BE2C (cell line): ENCODE measurements at regions not wholly inside any gene's neighbourhood (a gene's known extent, or its start where the extent isn't known, plus 50 kb on each side); places are given as distances from the start of the nearest gene placed in this dataset.

Experiments
- DNase-seq: peaks from one replicate; pipeline ENCODE4 v3.0.0-alpha.2; 2020
- H3K27me3 ChIP-seq: fragments of 250-450 bp; sonication (Bioruptor Pico); 2 replicates; pipeline ENCODE4 v1.5.1; 2020; ENCODE audit warnings: mild to moderate bottlenecking
- H3K36me3 ChIP-seq: fragments of 250-450 bp; sonication (Bioruptor Pico); 2 replicates; pipeline ENCODE4 v1.5.1; 2020; ENCODE audit warnings: mild to moderate bottlenecking
- H3K4me1 ChIP-seq: fragments of 250-450 bp; sonication (Bioruptor Pico); 2 replicates; pipeline ENCODE4 v1.5.1; 2020
- H3K4me3 ChIP-seq: 2 replicates; pipeline ENCODE4 v1.5.1; 2011; ENCODE audit warnings: low read depth, low read length
- H3K9me3 ChIP-seq: fragments of 250-450 bp; sonication (Bioruptor Pico); 2 replicates; pipeline ENCODE4 v1.5.1; 2020
- TF ChIP-seq, protein P1 (sequence below): IDR thresholded peaks from 2 replicates; pipeline ENCODE4 v1.5.1; 2012; ENCODE audit warnings: mild to moderate bottlenecking, low read depth, low read length

DNA sequence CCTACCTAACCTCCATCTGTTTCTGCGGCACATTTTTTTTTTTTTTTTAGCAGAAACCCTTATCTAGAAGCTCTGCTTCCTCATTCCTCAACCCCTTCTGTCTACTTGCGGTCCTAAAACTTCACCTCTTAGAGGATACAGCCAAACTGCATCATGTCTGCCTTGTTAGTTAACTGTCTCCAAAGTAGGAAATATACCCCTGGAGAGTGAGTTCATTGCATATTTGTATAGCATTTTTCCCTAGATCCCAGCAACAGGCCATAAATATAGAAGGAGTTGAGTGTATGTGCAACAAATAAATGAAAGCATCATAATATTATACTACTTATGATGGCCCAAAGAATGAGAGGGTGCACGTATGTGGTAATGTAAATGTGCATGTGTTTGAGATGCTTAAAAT, 1288.6 kb upstream of the GJE1 start:
- no peaks in the 10 kb centered on the region for H3K4me1 ChIP-seq
- H3K36me3 ChIP-seq, result no peaks in the 10 kb centered on the region
- H3K27me3 ChIP-seq, result no peaks in the 10 kb centered on the region
- no peak overlapping the region for H3K4me3 ChIP-seq
- H3K9me3 ChIP-seq, result no peaks in the 10 kb centered on the region
- TF ChIP-seq, protein P1, sequence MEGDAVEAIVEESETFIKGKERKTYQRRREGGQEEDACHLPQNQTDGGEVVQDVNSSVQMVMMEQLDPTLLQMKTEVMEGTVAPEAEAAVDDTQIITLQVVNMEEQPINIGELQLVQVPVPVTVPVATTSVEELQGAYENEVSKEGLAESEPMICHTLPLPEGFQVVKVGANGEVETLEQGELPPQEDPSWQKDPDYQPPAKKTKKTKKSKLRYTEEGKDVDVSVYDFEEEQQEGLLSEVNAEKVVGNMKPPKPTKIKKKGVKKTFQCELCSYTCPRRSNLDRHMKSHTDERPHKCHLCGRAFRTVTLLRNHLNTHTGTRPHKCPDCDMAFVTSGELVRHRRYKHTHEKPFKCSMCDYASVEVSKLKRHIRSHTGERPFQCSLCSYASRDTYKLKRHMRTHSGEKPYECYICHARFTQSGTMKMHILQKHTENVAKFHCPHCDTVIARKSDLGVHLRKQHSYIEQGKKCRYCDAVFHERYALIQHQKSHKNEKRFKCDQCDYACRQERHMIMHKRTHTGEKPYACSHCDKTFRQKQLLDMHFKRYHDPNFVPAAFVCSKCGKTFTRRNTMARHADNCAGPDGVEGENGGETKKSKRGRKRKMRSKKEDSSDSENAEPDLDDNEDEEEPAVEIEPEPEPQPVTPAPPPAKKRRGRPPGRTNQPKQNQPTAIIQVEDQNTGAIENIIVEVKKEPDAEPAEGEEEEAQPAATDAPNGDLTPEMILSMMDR, result no peak
- DNase-seq, result no peak

GRCh38 chr6:140833408-140833807, 1299.3 kb upstream of the GJE1 start:
- Histone ChIP-seq H3K9me3 (no peaks in the 10 kb centered on the region), H3K36me3 (no peaks in the 10 kb centered on the region), H3K4me3 (no peak overlapping the region), H3K4me1 (no peaks in the 10 kb centered on the region), H3K27me3 (no peaks in the 10 kb centered on the region)
- no peak for DNase-seq
- TF ChIP-seq, protein P1, result no peak

- H3K4me3 ChIP-seq, result no peak overlapping the region
- H3K9me3 ChIP-seq, result no peaks in the 10 kb centered on the region
- no peaks in the 10 kb centered on the region for H3K4me1 ChIP-seq
- DNase-seq, result no peak
- no peaks in the 10 kb centered on the region for H3K27me3 ChIP-seq
- no peaks in the 10 kb centered on the region for H3K36me3 ChIP-seq
- TF ChIP-seq, protein P1, result no peak
Observed at GRCh38 chr6:140830666-140831065, 1302.1 kb upstream of the GJE1 start.

DNA sequence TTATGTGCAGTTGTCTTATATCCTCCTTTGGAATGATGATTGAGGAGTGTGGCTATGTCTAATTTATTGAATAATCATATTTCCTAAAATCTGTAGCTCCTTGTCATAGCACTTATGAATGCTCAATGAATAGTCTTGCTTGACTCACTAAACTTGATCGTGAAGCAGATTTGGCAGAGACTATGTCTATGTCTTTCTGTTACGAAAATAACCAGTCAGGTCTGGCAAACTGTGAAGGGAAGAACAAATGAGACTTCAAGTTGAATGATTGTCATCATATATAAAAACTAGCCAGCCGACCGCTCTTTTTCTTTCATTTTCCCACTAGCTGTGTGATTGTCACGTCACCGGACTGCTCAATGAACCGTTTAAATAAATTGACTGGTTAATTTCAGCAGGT, 1303.9 kb upstream of the GJE1 start:
- no peaks in the 10 kb centered on the region for H3K36me3 ChIP-seq
- H3K27me3 ChIP-seq, result no peaks in the 10 kb centered on the region
- no peak overlapping the region for H3K4me3 ChIP-seq
- no peaks in the 10 kb centered on the region for H3K9me3 ChIP-seq
- H3K4me1 ChIP-seq, result no peaks in the 10 kb centered on the region
- no peak for DNase-seq
- TF ChIP-seq, protein P1, result no peak

GRCh38 chr6:140827593-140827992, 1305.1 kb upstream of the GJE1 start:
- Histone ChIP-seq H3K9me3 (no peaks in the 10 kb centered on the region), H3K27me3 (no peaks in the 10 kb centered on the region), H3K4me3 (no peak overlapping the region), H3K36me3 (no peaks in the 10 kb centered on the region), H3K4me1 (no peaks in the 10 kb centered on the region)
- DNase-seq, result no peak
- TF ChIP-seq, protein P1, result no peak

DNA sequence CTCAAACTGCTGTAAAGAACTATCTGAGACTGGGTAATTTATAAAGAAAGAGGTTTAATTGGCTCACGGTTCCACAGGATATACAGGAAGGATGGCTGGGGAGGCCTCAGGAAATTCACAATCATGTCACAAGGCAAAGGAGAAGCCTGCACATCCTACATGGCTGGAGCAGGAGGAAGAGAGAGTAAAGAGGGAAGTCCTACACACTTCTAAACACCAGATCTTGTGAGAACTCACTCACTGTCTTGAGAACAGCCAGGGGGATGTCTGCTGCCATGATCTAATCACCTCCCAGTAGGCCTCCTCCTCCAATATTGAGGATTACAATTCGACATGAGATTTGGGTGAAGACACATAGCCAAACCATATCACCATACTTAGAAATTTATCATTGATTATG, 1307.0 kb upstream of the GJE1 start:
- no peaks in the 10 kb centered on the region for H3K36me3 ChIP-seq
- H3K4me1 ChIP-seq, result no peaks in the 10 kb centered on the region
- no peak for DNase-seq
- no peak overlapping the region for H3K4me3 ChIP-seq
- TF ChIP-seq, protein P1, result no peak
- H3K9me3 ChIP-seq, result no peaks in the 10 kb centered on the region
- H3K27me3 ChIP-seq, result no peaks in the 10 kb centered on the region
